ENCODE measurements at regions not wholly inside any gene's neighbourhood (a gene's known extent, or its start where the extent isn't known, plus 50 kb on each side); places are given as distances from the start of the nearest gene placed in this dataset.
"Not testable (repeated sequence)": the region's sequence is repeated elsewhere in the genome, so short reads cannot be mapped to it uniquely, and the experiment has no call there.

DNA sequence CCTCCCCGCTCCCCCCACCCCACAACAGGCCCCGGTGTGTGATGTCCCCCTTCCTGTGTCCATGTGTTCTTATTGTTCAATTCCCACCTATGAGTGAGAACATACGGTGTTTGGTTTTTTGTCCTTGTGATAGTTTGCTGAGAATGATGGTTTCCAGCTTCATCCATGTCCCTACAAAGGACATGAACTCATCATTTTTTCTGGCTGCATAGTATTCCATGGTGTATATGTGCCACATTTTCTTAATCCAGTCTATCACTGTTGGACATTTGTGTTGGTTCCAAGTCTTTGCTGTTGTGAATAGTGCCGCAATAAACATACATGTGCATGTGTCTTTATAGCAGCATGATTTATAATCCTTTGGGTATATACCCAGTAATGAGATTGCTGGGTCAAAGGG, 104.3 kb downstream of the MTPN start:
- TF ChIP-seq POLR2AphosphoS5 (IDR thresholded peaks at IDR 0.05; ENCODE audit: borderline replicate concordance, low read depth, low read length); FOXP2 (optimal IDR thresholded peaks at IDR 0.05; ENCODE audit: control extremely low read depth, extremely low read length, insufficient read depth): not testable (repeated sequence)

Measured in SK-N-MC (cell line).